ENCODE measurements at regions not wholly inside any gene's neighbourhood (a gene's known extent, or its start where the extent isn't known, plus 50 kb on each side); places are given as distances from the start of the nearest gene placed in this dataset.

- Mint-ChIP-seq H3K9me3 (no peaks in the 10 kb centered on the region), H3K36me3 (ENCODE audit: insufficient read depth) (no peaks in the 10 kb centered on the region), H3K27ac (no peak overlapping the region), H3K27me3 (peaks cover 26 to 30% of the 10 kb centered on the region in 2 donors), H3K4me1 (ENCODE audit: low read depth in 2 of 2) (no peaks in the 10 kb centered on the region), H3K4me3 (no peak overlapping the region)
- DNase-seq (no peak), ATAC-seq (replicated peaks) (no peak)
These were observed 128.9 kb upstream of the SPEF2 start for GRCh38 chr5:35488791-35489190.

GRCh38 chr5:35488055-35488454, 129.6 kb upstream of the SPEF2 start:
- Mint-ChIP-seq H3K27me3 (peaks cover 25 to 28% of the 10 kb centered on the region in 2 donors), H3K9me3 (no peaks in the 10 kb centered on the region), H3K27ac (no peak overlapping the region), H3K4me1 (ENCODE audit: low read depth in 2 of 2) (no peaks in the 10 kb centered on the region), H3K4me3 (no peak overlapping the region), H3K36me3 (ENCODE audit: insufficient read depth) (no peaks in the 10 kb centered on the region)
- ATAC-seq (replicated peaks), result no peak
- no peak for DNase-seq

- Mint-ChIP-seq H3K36me3 (ENCODE audit: insufficient read depth) (no peaks in the 10 kb centered on the region), H3K27me3 (peaks cover 25 to 27% of the 10 kb centered on the region in 2 donors), H3K27ac (no peak overlapping the region), H3K4me1 (ENCODE audit: low read depth in 2 of 2) (no peaks in the 10 kb centered on the region), H3K9me3 (no peaks in the 10 kb centered on the region), H3K4me3 (no peak overlapping the region)
- DNase-seq (no peak), ATAC-seq (replicated peaks) (no peak)
These were observed 130.2 kb upstream of the SPEF2 start for GRCh38 chr5:35487233-35488025.

- no peak overlapping the region for H3K4me3 Mint-ChIP-seq
- DNase-seq (no peak), ATAC-seq (replicated peaks) (no peak)
- H3K36me3 Mint-ChIP-seq (ENCODE audit: insufficient read depth), result no peaks in the 10 kb centered on the region
- H3K27ac Mint-ChIP-seq, result no peak overlapping the region
- H3K9me3 Mint-ChIP-seq, result no peaks in the 10 kb centered on the region
- H3K27me3 Mint-ChIP-seq, result peaks cover 22 to 24% of the 10 kb centered on the region in 2 donors
- no peaks in the 10 kb centered on the region for H3K4me1 Mint-ChIP-seq (ENCODE audit: low read depth in 2 of 2)
These were observed 132.2 kb upstream of the SPEF2 start for GRCh38 chr5:35485487-35485886.

GRCh38 chr5:35484241-35484640, 133.4 kb upstream of the SPEF2 start:
- no peak for ATAC-seq (replicated peaks)
- H3K27me3 Mint-ChIP-seq, result peaks cover 13 to 17% of the 10 kb centered on the region in 2 donors
- no peak overlapping the region for H3K27ac Mint-ChIP-seq
- no peaks in the 10 kb centered on the region for H3K9me3 Mint-ChIP-seq
- no peaks in the 10 kb centered on the region for H3K36me3 Mint-ChIP-seq (ENCODE audit: insufficient read depth)
- no peak for DNase-seq
- no peak overlapping the region for H3K4me3 Mint-ChIP-seq
- H3K4me1 Mint-ChIP-seq (ENCODE audit: low read depth in 2 of 2), result peaks cover 2 to 3% of the 10 kb centered on the region in 2 donors

- peaks cover 10 to 17% of the 10 kb centered on the region in 2 donors for H3K27me3 Mint-ChIP-seq
- H3K4me3 Mint-ChIP-seq, result no peak overlapping the region
- no peaks in the 10 kb centered on the region for H3K9me3 Mint-ChIP-seq
- ATAC-seq (replicated peaks), result no peak
- DNase-seq, result no peak
- H3K4me1 Mint-ChIP-seq (ENCODE audit: low read depth in 2 of 2), result peaks cover 5 to 6% of the 10 kb centered on the region in 2 donors
- H3K36me3 Mint-ChIP-seq (ENCODE audit: insufficient read depth), result no peaks in the 10 kb centered on the region
- H3K27ac Mint-ChIP-seq, result no peak overlapping the region
These were observed 133.9 kb upstream of the SPEF2 start for GRCh38 chr5:35483780-35484179.

- Mint-ChIP-seq H3K27ac (no peak overlapping the region), H3K36me3 (ENCODE audit: insufficient read depth) (no peaks in the 10 kb centered on the region), H3K4me3 (no peak overlapping the region), H3K9me3 (no peaks in the 10 kb centered on the region), H3K4me1 (ENCODE audit: low read depth in 2 of 2) (peaks cover 5 to 6% of the 10 kb centered on the region in 2 donors), H3K27me3 (peaks cover 5 to 17% of the 10 kb centered on the region in 2 donors)
- ATAC-seq (replicated peaks), result no peak
- DNase-seq, result no peak
These were observed 134.5 kb upstream of the SPEF2 start for GRCh38 chr5:35483191-35483590.

GRCh38 chr5:35482167-35482755, 135.4 kb upstream of the SPEF2 start:
- Mint-ChIP-seq H3K36me3 (ENCODE audit: insufficient read depth) (no peaks in the 10 kb centered on the region), H3K4me1 (ENCODE audit: low read depth in 2 of 2) (peaks cover 5 to 6% of the 10 kb centered on the region in 2 donors), H3K9me3 (no peaks in the 10 kb centered on the region), H3K4me3 (no peak overlapping the region), H3K27ac (no peak overlapping the region), H3K27me3 (peaks cover 0 to 11% of the 10 kb centered on the region in 2 donors)
- DNase-seq, result no peak
- no peak for ATAC-seq (replicated peaks)

GRCh38 chr5:35478856-35479682, 138.6 kb upstream of the SPEF2 start:
- peak overlapping the region; percentile 68 to 71 for H3K4me3 Mint-ChIP-seq
- H3K36me3 Mint-ChIP-seq (ENCODE audit: insufficient read depth), result no peaks in the 10 kb centered on the region
- peak overlapping the region; percentile 91 to 95 for H3K27ac Mint-ChIP-seq
- peaks cover 0 to 5% of the 10 kb centered on the region in 2 donors for H3K27me3 Mint-ChIP-seq
- ATAC-seq (replicated peaks) (peak; percentile 73), DNase-seq (peak in 1 of 3 experiments; percentile 1)
- no peaks in the 10 kb centered on the region for H3K9me3 Mint-ChIP-seq
- peaks cover 5 to 6% of the 10 kb centered on the region in 2 donors for H3K4me1 Mint-ChIP-seq (ENCODE audit: low read depth in 2 of 2)

GRCh38 chr5:35477911-35478310, 139.8 kb upstream of the SPEF2 start:
- H3K4me1 Mint-ChIP-seq (ENCODE audit: low read depth in 2 of 2), result peaks cover 5 to 6% of the 10 kb centered on the region in 2 donors
- no peaks in the 10 kb centered on the region for H3K36me3 Mint-ChIP-seq (ENCODE audit: insufficient read depth)
- H3K4me3 Mint-ChIP-seq, result no peak overlapping the region
- H3K9me3 Mint-ChIP-seq, result no peaks in the 10 kb centered on the region
- no peak for ATAC-seq (replicated peaks)
- no peak for DNase-seq
- no peak overlapping the region for H3K27ac Mint-ChIP-seq
- peaks cover 8 to 17% of the 10 kb centered on the region in 2 donors for H3K27me3 Mint-ChIP-seq

GRCh38 chr5:35477321-35477720, 140.3 kb upstream of the SPEF2 start:
- peaks cover 9 to 18% of the 10 kb centered on the region in 2 donors for H3K27me3 Mint-ChIP-seq

GRCh38 chr5:35476797-35477196, 140.9 kb upstream of the SPEF2 start:
- Mint-ChIP-seq H3K27ac (no peak overlapping the region), H3K9me3 (no peaks in the 10 kb centered on the region), H3K4me3 (no peak overlapping the region), H3K36me3 (ENCODE audit: insufficient read depth) (no peaks in the 10 kb centered on the region), H3K4me1 (ENCODE audit: low read depth in 2 of 2) (peaks cover 5 to 6% of the 10 kb centered on the region in 2 donors), H3K27me3 (peaks cover 9 to 18% of the 10 kb centered on the region in 2 donors)
- no peak for DNase-seq
- no peak for ATAC-seq (replicated peaks)

More at GRCh38 chr5:35477321-35477720, 140.3 kb upstream of the SPEF2 start:
- Mint-ChIP-seq H3K4me3 (no peak overlapping the region), H3K27ac (no peak overlapping the region), H3K36me3 (ENCODE audit: insufficient read depth) (no peaks in the 10 kb centered on the region), H3K9me3 (no peaks in the 10 kb centered on the region), H3K4me1 (ENCODE audit: low read depth in 2 of 2) (peaks cover 5 to 6% of the 10 kb centered on the region in 2 donors)
- ATAC-seq (replicated peaks), result no peak
- no peak for DNase-seq

- Mint-ChIP-seq H3K4me1 (ENCODE audit: low read depth in 2 of 2) (peaks cover 5 to 6% of the 10 kb centered on the region in 2 donors), H3K36me3 (ENCODE audit: insufficient read depth) (no peaks in the 10 kb centered on the region), H3K27me3 (peaks cover 10 to 18% of the 10 kb centered on the region in 2 donors), H3K4me3 (no peak overlapping the region), H3K27ac (no peak overlapping the region), H3K9me3 (no peaks in the 10 kb centered on the region)
- no peak for ATAC-seq (replicated peaks)
- no peak for DNase-seq
These were observed 141.6 kb upstream of the SPEF2 start for GRCh38 chr5:35476036-35476435.

Data from effector memory CD8-positive, alpha-beta T cell (primary cell).